Astrocyte (in vitro differentiated cells and primary cell): ENCODE measurements at regions not wholly inside any gene's neighbourhood (a gene's known extent, or its start where the extent isn't known, plus 50 kb on each side); places are given as distances from the start of the nearest gene placed in this dataset.

Experiments used
- DNase-seq: peaks from one replicate; pipeline ENCODE4 v3.0.0-alpha.2; 2010; ENCODE audit warnings: low read depth
- FAIRE-seq: peaks from 2 replicates; lab custom pipeline; 2011; peaks lifted over from hg19 to GRCh38; lab: Jason Lieb, UNC
- H2AFZ ChIP-seq: 2 replicates; pipeline ENCODE4 v1.6.0; 2012; ENCODE audit warnings: low read depth, low read length, inconsistent platforms
- H3K27ac ChIP-seq: 2 replicates; pipeline ENCODE4 v1.5.1; 2011; ENCODE audit warnings: low read depth, low read length, inconsistent platforms
- H3K27me3 ChIP-seq: 2 replicates; pipeline ENCODE4 v1.6.0; 2011; ENCODE audit warnings: low read length, inconsistent platforms; ENCODE audit not compliant: insufficient read depth
- H3K36me3 ChIP-seq: 2 replicates; pipeline ENCODE4 v1.5.1; 2011; ENCODE audit warnings: low read length, inconsistent platforms; ENCODE audit not compliant: insufficient read depth
- H3K4me1 ChIP-seq: 2 replicates; pipeline ENCODE4 v1.5.1; 2011; ENCODE audit warnings: low read length, inconsistent platforms; ENCODE audit not compliant: insufficient read depth
- H3K4me2 ChIP-seq: 2 replicates; pipeline ENCODE4 v1.6.0; 2012; ENCODE audit warnings: low read length, inconsistent platforms
- H3K4me3 ChIP-seq: 2 replicates; pipeline ENCODE4 v1.5.1; 2011; ENCODE audit warnings: low read depth, mild to moderate bottlenecking, low read length, inconsistent platforms; ENCODE audit not compliant: insufficient read depth
- H3K79me2 ChIP-seq: 2 replicates; pipeline ENCODE4 v1.6.0; 2012; ENCODE audit warnings: mild to moderate bottlenecking, low read length, inconsistent platforms; ENCODE audit not compliant: insufficient read depth
- H3K9ac ChIP-seq: 2 replicates; pipeline ENCODE4 v1.6.0; 2012; ENCODE audit warnings: mild to moderate bottlenecking, low read length, inconsistent platforms
- H3K9me3 ChIP-seq: 2 replicates; pipeline ENCODE4 v1.5.1; 2012; ENCODE audit warnings: low read depth, mild to moderate bottlenecking, low read length, inconsistent platforms; ENCODE audit not compliant: insufficient read depth
- H4K20me1 ChIP-seq: 2 replicates; pipeline ENCODE4 v1.6.0; 2012; ENCODE audit warnings: low read length, inconsistent platforms; ENCODE audit not compliant: insufficient read depth
- H3K27ac Mint-ChIP-seq: one replicate; pipeline ENCODE4 v1.8.0; 2021; ENCODE audit warnings: mild to moderate bottlenecking, mixed read lengths; ENCODE audit not compliant: unreplicated experiment
- H3K27me3 Mint-ChIP-seq: one replicate; pipeline ENCODE4 v1.8.0; 2021; ENCODE audit warnings: low read depth, mixed read lengths; ENCODE audit not compliant: unreplicated experiment
- H3K36me3 Mint-ChIP-seq: one replicate; pipeline ENCODE4 v1.8.0; 2021; ENCODE audit warnings: low read depth, mixed read lengths; ENCODE audit not compliant: unreplicated experiment
- H3K4me1 Mint-ChIP-seq: one replicate; pipeline ENCODE4 v1.8.0; 2021; ENCODE audit warnings: low read depth, mixed read lengths; ENCODE audit not compliant: unreplicated experiment
- H3K4me3 Mint-ChIP-seq: one replicate; pipeline ENCODE4 v1.8.0; 2021; ENCODE audit warnings: mild to moderate bottlenecking, moderate library complexity, mixed read lengths; ENCODE audit not compliant: unreplicated experiment
- H3K9me3 Mint-ChIP-seq: one replicate; pipeline ENCODE4 v1.8.0; 2021; ENCODE audit warnings: mild to moderate bottlenecking, mixed read lengths; ENCODE audit not compliant: unreplicated experiment
- CTCF ChIP-seq: IDR thresholded peaks from 2 replicates; pipeline ENCODE4 v1.5.1; 2011; ENCODE audit warnings: low read depth, mild to moderate bottlenecking, inconsistent platforms, low read length, moderate library complexity; ENCODE audit not compliant: insufficient read depth
- EZH2 ChIP-seq: IDR thresholded peaks from 2 replicates; pipeline ENCODE4 v1.6.1; 2012; ENCODE audit warnings: mild to moderate bottlenecking, low read length, inconsistent platforms; ENCODE audit not compliant: insufficient read depth

- H3K4me3 Mint-ChIP-seq = no peak overlapping the region
- no peaks in the 10 kb centered on the region for H3K4me1 ChIP-seq
- no peaks in the 10 kb centered on the region for H3K27me3 Mint-ChIP-seq
- no peak overlapping the region for H3K4me2 ChIP-seq
- H3K36me3 Mint-ChIP-seq = peaks cover 10% of the 10 kb centered on the region
- no peak overlapping the region for H3K9ac ChIP-seq
- no peaks in the 10 kb centered on the region for H3K9me3 ChIP-seq
- H3K27ac Mint-ChIP-seq = no peak overlapping the region
- H3K27me3 ChIP-seq = no peaks in the 10 kb centered on the region
- no peaks in the 10 kb centered on the region for H3K79me2 ChIP-seq
- H2AFZ ChIP-seq = no peak overlapping the region
- H3K27ac ChIP-seq = no peak overlapping the region
- no peaks in the 10 kb centered on the region for H3K9me3 Mint-ChIP-seq
- H4K20me1 ChIP-seq = no peaks in the 10 kb centered on the region
- TF ChIP-seq EZH2 (no peak), CTCF (no peak)
- no peak for DNase-seq
- no peaks in the 10 kb centered on the region for H3K4me1 Mint-ChIP-seq
- H3K36me3 ChIP-seq = peaks cover 6% of the 10 kb centered on the region
- no peak overlapping the region for H3K4me3 ChIP-seq
- FAIRE-seq = no peak
Measured at GRCh38 chr11:33575311-33575710, 125.3 kb downstream of the C11orf91 start.

DNA sequence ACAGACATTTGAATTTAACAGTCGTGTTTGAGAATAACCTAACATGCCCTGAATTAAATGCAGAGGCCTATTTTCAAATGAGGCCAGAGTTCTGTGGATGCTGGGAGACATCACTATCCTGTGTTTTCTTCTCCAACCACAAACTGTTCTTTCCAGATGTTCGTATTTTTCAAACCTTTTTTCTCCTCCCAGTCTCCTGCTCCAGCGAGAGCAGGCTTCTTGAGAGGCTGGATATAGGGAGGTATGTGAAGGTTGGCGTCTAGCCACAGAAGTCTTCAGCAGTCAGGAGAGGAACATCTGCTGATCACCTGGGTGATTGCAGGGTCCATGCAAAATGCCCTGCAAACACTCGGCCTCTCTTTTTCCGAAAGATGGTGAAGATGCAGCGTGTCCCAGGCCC, 126.3 kb downstream of the C11orf91 start:
- no peak overlapping the region for H2AFZ ChIP-seq
- no peak for FAIRE-seq

More for the DNA sequence above, 126.3 kb downstream of the C11orf91 start:
- Mint-ChIP-seq H3K27me3 (no peaks in the 10 kb centered on the region), H3K27ac (no peak overlapping the region), H3K4me1 (no peaks in the 10 kb centered on the region), H3K36me3 (peaks cover 11% of the 10 kb centered on the region), H3K4me3 (no peak overlapping the region), H3K9me3 (no peaks in the 10 kb centered on the region)
- DNase-seq = no peak
- Histone ChIP-seq H4K20me1 (no peaks in the 10 kb centered on the region), H3K27me3 (no peaks in the 10 kb centered on the region), H3K79me2 (no peaks in the 10 kb centered on the region), H3K4me2 (no peak overlapping the region), H3K4me3 (no peak overlapping the region), H3K9me3 (no peaks in the 10 kb centered on the region), H3K27ac (no peak overlapping the region), H3K9ac (no peak overlapping the region), H3K4me1 (no peaks in the 10 kb centered on the region), H3K36me3 (peaks cover 9% of the 10 kb centered on the region)
- TF ChIP-seq EZH2 (no peak), CTCF (no peak)
